ENCODE measurements at regions not wholly inside any gene's neighbourhood (a gene's known extent, or its start where the extent isn't known, plus 50 kb on each side); places are given as distances from the start of the nearest gene placed in this dataset.

- no peaks in the 10 kb centered on the region for H3K27me3 Mint-ChIP-seq
- H3K27me3 ChIP-seq (replicated peaks in 1 of 4; ENCODE audit: control extremely low read depth in 1 of 4, control insufficient read depth in 3 of 4, insufficient read depth in 4 of 4, low read length in 3 of 4), result no peaks in the 10 kb centered on the region
- no peaks in the 10 kb centered on the region for H3K4me1 ChIP-seq (ENCODE audit: control insufficient read depth in 2 of 2, insufficient read depth in 2 of 2, low read length in 2 of 2)
- H3K4me3 ChIP-seq (ENCODE audit: control extremely low read depth in 1 of 5, extremely low read depth in 1 of 5, insufficient read depth in 1 of 5, low read depth in 2 of 5, low read length in 4 of 5), result no peak overlapping the region
- H3K79me2 ChIP-seq (ENCODE audit: control insufficient read depth, insufficient read depth, low read length), result no peaks in the 10 kb centered on the region
- DNase-seq, result no peak
- ATAC-seq (ENCODE audit: low read depth), result no peak
- H3K27ac ChIP-seq (ENCODE audit: low read length in 2 of 2), result no peak overlapping the region
- H3K27ac Mint-ChIP-seq, result no peak overlapping the region
- H3K9ac ChIP-seq (ENCODE audit: low read length), result no peak overlapping the region
- H2AFZ ChIP-seq (ENCODE audit: insufficient read depth, low read depth, low read length, poor library complexity, severe bottlenecking), result no peak overlapping the region
- intact Hi-C loops (cut with micrococcal nuclease), result no loop called here
- no peaks in the 10 kb centered on the region for H3K9me3 ChIP-seq (ENCODE audit: control extremely low read depth in 1 of 3, control insufficient read depth in 2 of 3, insufficient read depth in 1 of 3, low read length in 2 of 3)
- H3K4me3 Mint-ChIP-seq, result no peak overlapping the region
- no peaks in the 10 kb centered on the region for H4K20me1 ChIP-seq (ENCODE audit: control insufficient read depth, insufficient read depth, low read length, poor library complexity, severe bottlenecking)
- TF ChIP-seq CTCF (IDR thresholded peaks at IDR 0.05), result no peak
- no peak for TF ChIP-seq EZH2 (IDR thresholded peaks at IDR 0.05; ENCODE audit: borderline replicate concordance, insufficient read depth, low read depth, low read length, poor library complexity, severe bottlenecking)
- no peaks in the 10 kb centered on the region for H3K36me3 ChIP-seq (replicated peaks in 1 of 2; ENCODE audit: control extremely low read depth in 1 of 2, control insufficient read depth in 1 of 2, extremely low read depth in 1 of 2, insufficient read depth in 2 of 2, low read length in 1 of 2)
- ChIA-PET POLR2A (no interaction called here), CTCF (no interaction called here)
- no peaks in the 10 kb centered on the region for H3K9me3 Mint-ChIP-seq (ENCODE audit: insufficient read depth)
- WGBS (ENCODE audit: insufficient coverage), result no CpG with 5 or more reads among the region's 5 CpGs
- H3K4me1 Mint-ChIP-seq, result no peaks in the 10 kb centered on the region
- H3K4me2 ChIP-seq (replicated peaks; ENCODE audit: low read depth, low read length, poor library complexity, severe bottlenecking), result no peak overlapping the region
These were observed 427.2 kb downstream of the KCNJ3 start for GRCh38 chr2:155125585-155126230.

DNA sequence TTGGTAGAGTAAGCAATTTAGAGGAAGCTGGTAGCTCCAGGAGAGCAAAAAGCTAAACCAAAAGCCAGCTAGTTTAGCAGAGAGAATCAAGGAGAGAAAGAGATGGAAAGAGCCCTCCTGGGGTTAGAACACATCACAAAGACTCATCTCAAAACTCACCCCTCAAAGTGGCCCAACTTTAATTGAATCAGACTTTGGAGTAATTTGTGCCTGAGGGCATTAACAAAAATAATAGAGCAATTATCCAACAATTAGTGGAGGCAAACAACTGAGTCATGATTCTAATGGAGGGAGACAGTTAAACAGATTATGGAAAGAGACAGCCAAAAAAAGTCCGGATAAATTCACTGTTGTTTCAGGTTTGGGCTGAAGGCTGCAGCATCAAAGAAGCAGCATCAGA is 417.4 kb downstream of the KCNJ3 start:
- POLR2A ChIA-PET, result no interaction called here

More for the DNA sequence above, 417.4 kb downstream of the KCNJ3 start:
- Histone ChIP-seq H3K4me2 (replicated peaks; ENCODE audit: low read depth, low read length, poor library complexity, severe bottlenecking) (no peak overlapping the region), H3K9me3 (ENCODE audit: control extremely low read depth in 1 of 3, control insufficient read depth in 2 of 3, insufficient read depth in 1 of 3, low read length in 2 of 3) (no peaks in the 10 kb centered on the region), H2AFZ (ENCODE audit: insufficient read depth, low read depth, low read length, poor library complexity, severe bottlenecking) (no peak overlapping the region), H3K36me3 (replicated peaks in 1 of 2; ENCODE audit: control extremely low read depth in 1 of 2, control insufficient read depth in 1 of 2, extremely low read depth in 1 of 2, insufficient read depth in 2 of 2, low read length in 1 of 2) (no peaks in the 10 kb centered on the region), H3K4me3 (ENCODE audit: control extremely low read depth in 1 of 5, extremely low read depth in 1 of 5, insufficient read depth in 1 of 5, low read depth in 2 of 5, low read length in 4 of 5) (no peak overlapping the region), H3K27ac (ENCODE audit: low read length in 2 of 2) (no peak overlapping the region), H3K79me2 (ENCODE audit: control insufficient read depth, insufficient read depth, low read length) (no peaks in the 10 kb centered on the region), H4K20me1 (ENCODE audit: control insufficient read depth, insufficient read depth, low read length, poor library complexity, severe bottlenecking) (no peaks in the 10 kb centered on the region), H3K27me3 (replicated peaks in 1 of 4; ENCODE audit: control extremely low read depth in 1 of 4, control insufficient read depth in 3 of 4, insufficient read depth in 4 of 4, low read length in 3 of 4) (no peaks in the 10 kb centered on the region), H3K9ac (ENCODE audit: low read length) (no peak overlapping the region), H3K4me1 (ENCODE audit: control insufficient read depth in 2 of 2, insufficient read depth in 2 of 2, low read length in 2 of 2) (no peaks in the 10 kb centered on the region)
- CTCF ChIA-PET, result no interaction called here
- ATAC-seq (ENCODE audit: low read depth) (no peak), DNase-seq (no peak)
- Mint-ChIP-seq H3K27ac (no peak overlapping the region), H3K4me3 (no peak overlapping the region), H3K9me3 (ENCODE audit: insufficient read depth) (peaks cover 7% of the 10 kb centered on the region), H3K4me1 (no peaks in the 10 kb centered on the region), H3K27me3 (no peaks in the 10 kb centered on the region)
- no peak for TF ChIP-seq CTCF (IDR thresholded peaks at IDR 0.05)
- TF ChIP-seq EZH2 (IDR thresholded peaks at IDR 0.05; ENCODE audit: borderline replicate concordance, insufficient read depth, low read depth, low read length, poor library complexity, severe bottlenecking), result no peak
- WGBS (ENCODE audit: insufficient coverage), result no CpG with 5 or more reads among the region's 1 CpG
- intact Hi-C loops (cut with micrococcal nuclease), result no loop called here

Data from B cell (primary cell).